VCaP (cell line): ENCODE measurements at regions not wholly inside any gene's neighbourhood (a gene's known extent, or its start where the extent isn't known, plus 50 kb on each side); places are given as distances from the start of the nearest gene placed in this dataset.

Experiments
- H3K27ac ChIP-seq: fragments of 450-650 bp; 2 replicates; pipeline ENCODE4 v1.5.1; 2017
- TF ChIP-seq, protein P1 (sequence below): fragments of 450-650 bp; conservative IDR thresholded peaks from 2 replicates; pipeline ENCODE4 v1.5.1; 2017; ENCODE audit warnings: mild to moderate bottlenecking, moderate library complexity

DNA sequence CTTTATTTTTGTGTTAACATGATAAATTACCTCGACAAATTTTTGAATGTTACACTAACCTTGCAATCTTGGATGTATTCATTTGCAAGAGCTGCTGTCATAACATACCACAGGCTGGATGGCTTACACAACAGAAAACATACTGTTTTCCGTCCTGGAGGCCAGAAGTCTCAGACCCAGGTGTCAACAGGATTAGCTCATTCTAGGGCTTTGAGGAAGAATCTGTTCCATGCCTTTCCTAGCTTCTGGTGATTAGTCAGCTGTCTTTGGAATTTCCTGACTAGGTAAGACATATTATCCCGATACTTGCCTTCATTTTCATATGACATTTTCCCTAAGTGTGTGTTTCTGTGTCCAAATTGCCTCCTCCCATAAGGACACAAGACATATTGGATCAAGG is 188.6 kb upstream of the CDH19 start:
- no peak overlapping the region for H3K27ac ChIP-seq
- TF ChIP-seq, protein P1, sequence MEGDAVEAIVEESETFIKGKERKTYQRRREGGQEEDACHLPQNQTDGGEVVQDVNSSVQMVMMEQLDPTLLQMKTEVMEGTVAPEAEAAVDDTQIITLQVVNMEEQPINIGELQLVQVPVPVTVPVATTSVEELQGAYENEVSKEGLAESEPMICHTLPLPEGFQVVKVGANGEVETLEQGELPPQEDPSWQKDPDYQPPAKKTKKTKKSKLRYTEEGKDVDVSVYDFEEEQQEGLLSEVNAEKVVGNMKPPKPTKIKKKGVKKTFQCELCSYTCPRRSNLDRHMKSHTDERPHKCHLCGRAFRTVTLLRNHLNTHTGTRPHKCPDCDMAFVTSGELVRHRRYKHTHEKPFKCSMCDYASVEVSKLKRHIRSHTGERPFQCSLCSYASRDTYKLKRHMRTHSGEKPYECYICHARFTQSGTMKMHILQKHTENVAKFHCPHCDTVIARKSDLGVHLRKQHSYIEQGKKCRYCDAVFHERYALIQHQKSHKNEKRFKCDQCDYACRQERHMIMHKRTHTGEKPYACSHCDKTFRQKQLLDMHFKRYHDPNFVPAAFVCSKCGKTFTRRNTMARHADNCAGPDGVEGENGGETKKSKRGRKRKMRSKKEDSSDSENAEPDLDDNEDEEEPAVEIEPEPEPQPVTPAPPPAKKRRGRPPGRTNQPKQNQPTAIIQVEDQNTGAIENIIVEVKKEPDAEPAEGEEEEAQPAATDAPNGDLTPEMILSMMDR, result no peak

DNA sequence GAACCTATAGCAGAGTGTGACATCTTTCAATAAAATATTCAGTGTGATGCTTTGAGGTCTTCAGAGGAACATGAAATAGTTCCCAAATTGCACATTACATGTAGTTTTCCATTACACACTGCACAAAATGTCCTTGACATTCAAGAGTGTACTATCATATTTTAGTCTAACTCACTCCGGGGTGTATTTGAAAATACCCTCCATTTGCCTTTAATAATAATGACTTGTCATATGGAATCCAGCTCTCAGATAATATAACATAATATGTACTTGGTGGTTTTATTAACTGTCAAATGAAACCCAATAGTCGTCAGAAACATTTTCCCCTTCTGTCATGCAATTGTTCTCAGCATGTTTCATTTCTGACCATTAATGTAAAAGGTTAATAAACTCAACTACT is 176.7 kb upstream of the CDH19 start:
- no peak overlapping the region for H3K27ac ChIP-seq

DNA sequence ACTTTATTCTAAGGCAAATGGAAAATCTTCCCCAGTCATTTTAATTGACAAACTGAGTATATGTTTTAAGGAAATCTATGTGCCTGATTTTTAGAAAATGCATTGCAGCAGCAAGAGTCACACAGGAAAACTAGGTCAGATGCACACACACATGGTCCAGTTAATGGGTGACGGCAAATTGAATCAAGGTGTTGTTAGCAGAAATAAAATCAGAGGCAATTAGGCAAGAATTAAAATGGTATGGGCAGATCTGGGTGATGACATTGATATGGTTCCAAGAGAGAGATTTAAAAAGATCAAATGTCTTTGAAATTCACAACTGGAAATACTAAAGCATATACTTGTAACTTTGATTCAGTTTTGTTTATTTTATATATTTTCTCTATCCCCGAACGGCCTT is 174.2 kb upstream of the CDH19 start:
- H3K27ac ChIP-seq, result no peak overlapping the region
- TF ChIP-seq, protein P1, result no peak

More for the DNA sequence above, 176.7 kb upstream of the CDH19 start:
- TF ChIP-seq, protein P1, result no peak

DNA sequence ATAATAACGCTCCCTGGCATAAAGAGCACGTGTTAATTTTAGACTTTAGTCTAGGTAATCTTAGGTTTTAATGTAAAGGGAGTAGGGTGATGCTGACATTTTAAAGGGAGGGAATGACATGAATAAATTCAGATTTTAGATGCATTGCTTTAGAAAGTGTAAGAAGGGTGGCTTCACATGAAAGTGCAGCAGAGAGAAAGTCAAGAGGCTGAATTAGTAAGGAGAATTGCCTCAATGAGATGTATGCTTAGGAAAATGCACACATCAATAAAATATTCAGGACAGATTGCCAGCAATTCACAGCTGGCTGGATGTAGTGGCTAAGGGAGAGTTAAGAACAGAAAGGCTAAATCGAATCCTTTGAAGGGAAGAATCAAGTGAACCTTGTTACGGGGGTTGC is 165.5 kb upstream of the CDH19 start:
- no peak overlapping the region for H3K27ac ChIP-seq
- TF ChIP-seq, protein P1, result no peak

DNA sequence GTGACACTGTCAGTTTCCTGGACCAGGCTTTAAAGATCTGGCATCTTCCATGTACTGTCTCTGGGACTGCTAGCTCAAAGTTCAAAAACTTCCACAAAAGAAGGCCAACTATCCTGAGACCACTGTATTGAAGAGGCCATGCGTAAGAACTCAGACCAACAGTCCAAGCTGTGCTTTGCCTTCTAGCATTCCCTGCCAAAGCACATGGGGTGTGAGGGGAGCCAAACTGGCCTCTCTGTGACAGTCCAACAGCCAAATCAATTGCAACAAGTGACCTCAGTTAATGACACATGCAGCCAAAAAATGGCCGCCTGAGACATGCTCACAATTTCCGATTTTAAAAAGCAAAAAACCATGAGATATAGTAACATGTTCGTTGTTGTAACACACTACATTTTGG is 160.3 kb upstream of the CDH19 start:
- TF ChIP-seq, protein P1, result no peak

DNA sequence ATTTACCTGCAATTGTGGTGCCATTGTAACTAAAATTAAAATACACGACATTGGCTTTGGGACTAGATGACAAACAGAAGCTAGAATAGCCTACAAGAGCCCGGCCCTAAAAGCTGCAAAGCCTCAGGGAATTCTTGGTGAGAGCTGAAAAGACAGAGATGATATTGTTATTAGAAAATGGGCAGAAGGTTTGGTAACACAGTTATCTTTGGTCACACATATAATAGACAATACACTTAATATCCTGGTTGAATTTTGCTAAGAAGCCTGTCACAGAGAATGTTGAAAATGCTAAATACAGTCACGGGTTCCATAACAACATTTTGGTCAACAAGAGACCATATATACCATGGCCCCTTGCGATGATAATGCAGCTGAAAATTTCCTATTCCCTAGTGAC is 157.3 kb upstream of the CDH19 start:
- TF ChIP-seq, protein P1, result no peak
- H3K27ac ChIP-seq, result no peak overlapping the region

More for the DNA sequence above, 160.3 kb upstream of the CDH19 start:
- H3K27ac ChIP-seq, result no peak overlapping the region

DNA sequence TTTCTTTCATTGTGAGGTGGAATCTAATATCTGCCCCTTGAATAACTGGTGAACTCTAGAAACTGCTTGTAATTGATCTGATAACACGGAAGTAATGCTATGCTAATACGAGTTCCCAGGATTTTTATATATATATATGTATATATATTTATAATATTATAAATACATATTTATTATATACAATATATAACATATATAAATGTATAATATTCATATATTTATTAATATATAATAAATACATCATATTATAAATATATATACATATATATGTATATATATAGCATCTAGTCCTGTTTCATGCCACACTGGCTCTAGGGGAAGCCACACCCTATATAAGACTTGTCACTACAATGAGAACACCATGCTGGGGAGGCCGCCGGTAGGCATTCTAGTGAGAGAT is 156.7 kb upstream of the CDH19 start:
- H3K27ac ChIP-seq, result no peak overlapping the region
- TF ChIP-seq, protein P1, result no peak
